HG03097 (cell line): ENCODE measurements at regions not wholly inside any gene's neighbourhood (a gene's known extent, or its start where the extent isn't known, plus 50 kb on each side); places are given as distances from the start of the nearest gene placed in this dataset.
"Not testable (repeated sequence)": the region's sequence is repeated elsewhere in the genome, so short reads cannot be mapped to it uniquely, and the experiment has no call there.

Experiments
- ATAC-seq: cut with Tn5 transposase; IDR thresholded peaks from one replicate; pipeline ENCODE4 v1.9.1; 2021; ENCODE audit not compliant: unreplicated experiment, low FRiP score

DNA sequence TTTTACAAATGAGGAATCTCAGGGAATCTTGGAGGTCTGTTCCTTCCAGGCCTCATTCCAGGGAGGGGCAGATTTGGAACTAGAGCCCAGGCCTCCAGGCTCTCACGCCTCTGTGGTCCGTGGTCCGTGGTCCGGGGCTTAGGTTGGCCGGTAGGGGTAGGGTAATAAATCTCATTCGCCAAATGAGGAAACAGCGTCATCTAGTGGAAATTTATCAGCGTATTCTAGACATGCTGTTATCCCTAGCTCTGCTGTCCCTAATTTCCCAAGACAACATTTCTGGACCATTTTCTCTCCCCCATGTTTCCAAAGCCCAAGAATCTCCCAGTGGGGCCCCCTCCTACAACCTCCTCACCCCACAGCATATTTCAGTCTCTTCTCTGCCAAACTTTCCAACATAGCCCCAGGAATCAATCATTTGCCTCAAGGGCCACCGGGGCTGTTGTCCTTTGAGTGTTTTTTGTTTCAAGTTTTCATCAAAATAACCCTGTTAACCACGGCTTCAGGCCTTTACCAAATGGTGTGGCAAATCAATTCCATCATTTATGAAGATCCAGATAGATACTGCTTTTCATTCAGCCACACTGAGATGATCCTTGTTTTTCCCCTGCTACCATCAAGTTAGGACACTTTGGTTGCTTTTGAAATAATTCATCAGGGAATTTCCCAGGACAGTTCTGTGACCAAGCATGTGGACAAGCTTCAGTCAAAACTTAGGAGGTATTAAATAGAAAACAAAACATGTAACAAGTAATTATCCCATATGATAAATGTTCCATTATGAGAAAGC, 126.8 kb downstream of the ALDH8A1 start:
- ATAC-seq, result no peak

GRCh38 chr6:134821928-134822864, 127.7 kb downstream of the ALDH8A1 start:
- no peak for ATAC-seq

GRCh38 chr6:134821397-134821796, 128.5 kb downstream of the ALDH8A1 start:
- no peak for ATAC-seq

DNA sequence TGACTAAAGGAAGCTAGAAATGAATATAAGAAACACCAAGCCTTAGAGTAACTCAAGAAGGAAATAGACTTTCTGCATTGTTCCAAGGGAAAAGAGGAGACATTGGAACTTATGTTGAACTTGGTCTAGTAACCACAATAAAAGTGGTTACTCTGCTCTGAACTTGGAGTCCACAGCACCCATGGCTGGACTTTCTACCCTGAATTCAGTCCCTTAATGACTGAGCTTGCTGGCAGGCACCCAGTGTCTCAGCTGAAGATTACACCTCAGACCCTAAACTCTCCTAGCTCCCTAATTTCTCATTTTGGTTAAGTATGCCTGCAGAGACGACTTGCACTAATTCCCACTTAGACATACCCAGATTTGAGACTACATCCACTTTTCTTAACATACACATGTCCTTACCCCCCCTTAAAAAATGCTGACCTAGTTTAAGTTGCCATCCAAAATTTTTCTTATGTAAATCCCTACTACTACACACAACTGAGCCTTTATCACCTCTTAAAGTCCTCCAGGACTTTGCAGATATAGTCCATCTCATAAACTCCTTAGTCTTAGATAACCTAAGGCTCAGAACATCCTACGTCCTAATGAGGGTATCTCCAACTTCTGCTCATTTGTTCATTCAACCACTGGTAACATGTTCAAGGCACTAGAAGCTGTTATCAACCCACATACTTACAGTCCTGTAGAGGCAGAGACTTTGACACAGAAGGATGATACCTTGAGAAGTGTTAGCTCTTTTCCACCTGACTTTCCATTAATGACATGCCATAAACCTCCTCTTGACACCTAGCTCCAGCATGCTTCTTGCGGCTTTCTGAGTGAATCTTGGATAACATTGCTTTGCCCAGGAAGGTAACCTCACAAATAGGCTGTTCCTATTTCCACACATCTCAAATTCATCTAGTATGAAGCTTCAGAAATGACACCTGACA, 129.8 kb downstream of the ALDH8A1 start:
- no peak for ATAC-seq

DNA sequence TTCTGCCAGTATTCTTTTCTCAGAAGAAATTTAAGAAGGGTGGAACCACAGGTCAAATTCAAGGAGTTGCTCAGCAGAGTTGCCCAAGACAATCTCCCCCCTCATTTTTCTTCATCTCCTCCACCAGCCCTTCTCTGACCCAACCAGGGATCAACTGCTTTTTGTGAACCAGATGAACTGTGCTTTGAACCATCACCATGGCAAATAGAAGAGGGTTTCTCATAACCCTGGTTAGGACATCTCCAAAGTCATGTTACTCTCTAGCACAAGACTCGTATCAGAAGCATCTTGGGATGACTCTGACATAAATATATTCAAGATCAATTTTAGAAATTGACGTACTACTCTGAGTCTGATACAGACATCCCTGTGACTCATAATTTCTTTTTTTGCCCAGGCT, 130.7 kb downstream of the ALDH8A1 start:
- ATAC-seq, result no peak

GRCh38 chr6:134817448-134817847, 132.5 kb downstream of the ALDH8A1 start:
- ATAC-seq, result no peak

DNA sequence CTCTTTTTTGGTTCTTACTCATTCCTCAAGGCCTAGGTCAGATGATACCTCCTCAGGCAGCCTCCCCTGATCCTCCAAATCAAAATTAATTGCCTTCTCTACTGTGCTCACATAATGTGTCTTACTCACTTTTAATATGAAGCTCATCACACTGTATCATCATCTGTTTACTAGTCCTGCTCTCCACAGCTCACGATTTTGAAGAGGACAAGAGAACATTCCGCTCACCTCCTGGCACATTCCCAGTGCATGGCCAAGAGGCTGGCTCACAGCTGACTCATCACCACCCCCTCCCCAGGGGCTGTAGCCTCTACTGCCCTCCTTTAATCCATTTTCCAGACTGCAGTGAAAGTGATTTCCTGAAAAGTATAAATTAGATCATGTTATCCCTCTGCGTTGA, 133.1 kb downstream of the ALDH8A1 start:
- no peak for ATAC-seq

DNA sequence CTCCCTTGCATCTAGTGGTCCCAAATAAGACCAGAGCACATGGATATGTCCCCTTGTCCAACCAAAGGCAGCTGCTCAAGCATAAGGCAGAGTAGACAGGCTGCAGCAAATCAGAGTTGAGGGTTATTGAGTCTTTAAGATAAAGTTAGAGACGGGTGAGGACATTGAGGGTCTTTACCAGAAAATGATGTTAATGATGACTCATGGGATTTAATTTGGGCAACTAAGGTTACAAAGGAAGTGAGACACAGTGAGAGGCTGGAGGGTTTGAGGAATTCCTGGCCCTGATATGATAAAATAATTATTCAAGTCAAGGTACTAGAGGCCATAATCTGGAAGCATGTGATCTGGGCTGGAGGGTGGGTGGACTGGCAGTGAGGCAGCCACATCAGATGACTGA, 133.6 kb downstream of the ALDH8A1 start:
- ATAC-seq, result no peak

GRCh38 chr6:134814076-134814695, 135.7 kb downstream of the ALDH8A1 start:
- no peak for ATAC-seq

GRCh38 chr6:134813146-134813545, 136.8 kb downstream of the ALDH8A1 start:
- no peak for ATAC-seq

- ATAC-seq, result no peak
These were observed 139.5 kb downstream of the ALDH8A1 start for GRCh38 chr6:134810402-134810801.

DNA sequence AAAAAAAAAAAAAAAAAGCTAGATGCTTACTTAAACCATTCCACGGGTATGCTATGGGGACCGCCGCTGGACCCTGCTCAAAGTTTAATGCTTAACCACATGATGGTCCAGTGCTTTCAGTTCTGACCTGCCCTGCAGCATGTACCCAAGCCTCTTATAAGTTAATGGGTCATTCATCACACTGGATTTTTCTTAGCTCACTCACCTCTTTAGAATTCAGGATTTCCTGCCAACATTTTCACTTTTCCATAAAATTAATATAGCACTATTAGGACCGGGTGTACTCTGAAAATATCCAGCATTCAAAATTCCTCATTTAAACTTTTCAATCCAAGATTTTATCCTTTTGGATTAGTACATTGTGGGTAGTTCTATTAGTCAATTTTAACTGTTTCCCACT, 140.8 kb downstream of the ALDH8A1 start:
- ATAC-seq, result no peak

- no peak for ATAC-seq
These were observed 143.6 kb downstream of the ALDH8A1 start for GRCh38 chr6:134806180-134806798.

DNA sequence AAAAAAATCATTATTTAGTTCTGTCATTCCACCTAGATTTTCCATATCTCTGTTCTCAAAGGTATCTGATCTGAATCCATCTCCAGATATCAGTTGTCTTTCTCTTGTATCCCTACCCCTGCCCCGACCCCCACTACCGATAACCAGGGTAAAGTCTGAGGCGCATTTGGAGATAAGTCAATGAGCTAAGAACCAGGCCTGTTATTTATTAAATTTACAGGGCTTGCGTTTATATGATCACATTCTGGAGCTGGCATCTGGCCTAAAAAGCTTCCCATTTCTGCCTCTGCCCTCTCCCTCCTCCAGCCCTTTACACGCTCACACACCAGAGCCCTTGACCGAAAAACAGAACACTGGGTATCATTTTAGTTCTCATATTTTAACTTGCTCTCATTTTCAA, 144.7 kb downstream of the ALDH8A1 start:
- no peak for ATAC-seq

DNA sequence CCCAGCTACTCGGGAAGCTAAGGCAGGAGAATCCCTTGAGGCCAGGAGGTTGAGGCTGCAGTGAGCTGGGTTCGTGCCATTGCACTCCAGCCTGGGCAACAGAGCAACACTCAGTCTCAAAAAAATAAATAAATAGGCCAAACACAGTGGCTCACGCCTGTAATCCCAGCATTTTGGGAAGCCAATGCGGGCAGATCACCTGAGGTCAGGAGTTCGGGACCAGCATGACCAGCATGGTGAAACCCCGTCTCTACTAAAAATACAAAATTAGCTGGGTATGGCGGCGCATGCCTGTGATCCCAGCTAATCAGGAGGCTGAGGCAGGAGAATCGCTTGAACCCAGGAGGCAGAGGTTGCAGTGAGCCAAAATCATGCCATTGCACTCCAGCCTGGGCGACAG, 145.6 kb downstream of the ALDH8A1 start:
- ATAC-seq, result not testable (repeated sequence)

- ATAC-seq, result no peak
These were observed 147.4 kb downstream of the ALDH8A1 start for GRCh38 chr6:134802426-134803058.

GRCh38 chr6:134797400-134798113, 152.3 kb downstream of the ALDH8A1 start:
- ATAC-seq, result no peak

GRCh38 chr6:134795691-134796090, 154.2 kb downstream of the ALDH8A1 start:
- ATAC-seq, result no peak

DNA sequence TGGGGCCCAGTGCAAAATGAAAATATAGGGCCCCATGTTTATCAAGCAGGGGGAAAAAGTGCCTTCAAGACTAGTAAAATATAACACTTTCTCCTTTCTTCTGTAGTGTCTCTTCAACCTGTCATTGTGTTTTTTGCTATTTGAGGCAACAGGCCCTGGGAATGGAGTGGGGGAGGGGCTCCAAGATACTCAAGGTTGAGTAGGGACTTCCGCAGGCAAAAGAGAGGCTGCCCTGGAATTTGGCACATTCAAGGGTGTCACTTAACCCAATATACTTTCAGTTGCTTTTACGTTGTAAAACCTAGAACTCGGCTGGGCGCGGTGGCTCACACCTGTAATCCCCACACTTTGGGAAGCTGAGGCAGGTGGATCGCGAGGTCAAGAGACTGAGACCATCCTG, 154.9 kb downstream of the ALDH8A1 start:
- no peak for ATAC-seq
